Common myeloid progenitor, CD34-positive (primary cell): ENCODE measurements at regions not wholly inside any gene's neighbourhood (a gene's known extent, or its start where the extent isn't known, plus 50 kb on each side); places are given as distances from the start of the nearest gene placed in this dataset.
"Not testable (repeated sequence)": the region's sequence is repeated elsewhere in the genome, so short reads cannot be mapped to it uniquely, and the experiment has no call there.

Source experiments
- CTCF ChIA-PET: fragments of 350-600 bp; sonication (Branson Sonifier 250); formaldehyde crosslinking; loops from one replicate; lab custom pipeline; 2021; ENCODE audit warnings: antibody characterized with exemption; lab: Charles Lee
- POLR2A ChIA-PET: fragments of 350-600 bp; sonication (Branson Sonifier 250); formaldehyde crosslinking; loops from one replicate; lab custom pipeline; 2021; ENCODE audit warnings: antibody characterized with exemption; lab: Charles Lee
- DNase-seq, 3 donors: peaks; one replicate each; pipeline versions ENCODE4 v3.0.0 to v3.0.0-alpha.2; 2013
- H3K27ac ChIP-seq, 2 experiments: 1 replicate in 1 of 2; 2 replicates in 1 of 2; pipeline ENCODE4 v1.7.0; 2013; ENCODE audit warnings: inconsistent platforms in 2 of 2, low read length in 2 of 2, mild to moderate bottlenecking in 2 of 2, low read depth in 1 of 2, moderate library complexity in 1 of 2; ENCODE audit not compliant: severe bottlenecking in 2 of 2, insufficient read depth in 1 of 2, poor library complexity in 1 of 2
- H3K27me3 ChIP-seq, 5 experiments: replicated peaks in 2 of 5; 1 replicate in 3 of 5; 2 replicates in 2 of 5; pipeline versions ENCODE4 v1.6.1 to v1.7.0; 2013; ENCODE audit warnings: low read length in 4 of 5, mild to moderate bottlenecking in 2 of 5, moderate library complexity in 2 of 5, inconsistent platforms in 1 of 5; ENCODE audit not compliant: insufficient read depth in 5 of 5, control insufficient read depth in 4 of 5
- H3K36me3 ChIP-seq, 4 experiments: 1 replicate in 2 of 4; 2 replicates in 2 of 4; pipeline versions ENCODE4 v1.6.1 to v1.7.0; 2013; ENCODE audit warnings: low read length in 3 of 4, control low read depth in 1 of 4, mild to moderate bottlenecking in 1 of 4; ENCODE audit not compliant: control insufficient read depth in 4 of 4, insufficient read depth in 4 of 4
- H3K4me1 ChIP-seq, 4 experiments: 1 replicate in 3 of 4; 2 replicates in 1 of 4; pipeline versions ENCODE4 v1.6.1 to v1.7.1; 2013; ENCODE audit warnings: low read length in 3 of 4, mild to moderate bottlenecking in 3 of 4, control low read depth in 1 of 4, inconsistent platforms in 1 of 4, moderate library complexity in 1 of 4; ENCODE audit not compliant: control insufficient read depth in 4 of 4, insufficient read depth in 4 of 4; ENCODE audit errors: control extremely low read depth in 1 of 4
- H3K4me3 ChIP-seq, 7 experiments: 1 replicate in 4 of 7; 2 replicates in 3 of 7; pipeline versions ENCODE4 v1.5.1 to v1.7.0; 2013; ENCODE audit warnings: mild to moderate bottlenecking in 7 of 7, low read length in 6 of 7, moderate library complexity in 6 of 7, inconsistent platforms in 2 of 7, low read depth in 2 of 7, control low read depth in 1 of 7; ENCODE audit not compliant: insufficient read depth in 4 of 7, control insufficient read depth in 1 of 7; ENCODE audit errors: extremely low read depth in 1 of 7
- H3K9me3 ChIP-seq, 5 experiments: 1 replicate in 4 of 5; 2 replicates in 1 of 5; pipeline versions ENCODE4 v1.6.1 to v1.7.1; 2013; ENCODE audit warnings: low read length in 4 of 5, mild to moderate bottlenecking in 2 of 5, inconsistent platforms in 1 of 5, low read depth in 1 of 5, moderate library complexity in 1 of 5; ENCODE audit not compliant: control insufficient read depth in 4 of 5, insufficient read depth in 2 of 5; ENCODE audit errors: control extremely low read depth in 1 of 5
- WGBS: methylation state at CpG from one replicate; pipeline ENCODE4 v1.1.5; 2013; ENCODE audit not compliant: insufficient coverage; 5-methylcytosine and 5-hydroxymethylcytosine counted together

DNA sequence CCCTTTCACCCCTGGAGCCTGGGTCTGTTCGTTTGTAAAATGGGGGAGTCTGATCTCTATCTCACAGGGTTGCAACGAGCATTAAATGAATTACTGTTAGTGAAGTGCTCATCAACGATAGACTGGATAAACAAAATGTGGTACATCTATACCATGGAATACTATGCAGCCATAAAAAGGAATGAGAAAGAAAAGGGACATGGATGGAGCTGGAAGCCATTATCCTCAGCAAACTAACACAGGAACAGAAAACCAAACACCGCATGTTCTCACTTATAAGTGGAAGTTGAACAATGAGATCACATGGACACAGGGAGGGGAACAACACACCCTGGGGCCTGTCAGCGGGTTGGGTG, 348.0 kb upstream of the ID2 start:
- CTCF ChIA-PET, H3K27ac ChIP-seq, DNase-seq, H3K4me3 ChIP-seq, H3K36me3 ChIP-seq, H3K9me3 ChIP-seq, POLR2A ChIA-PET, H3K27me3 ChIP-seq: not testable (repeated sequence)
- H3K4me1 ChIP-seq, result peaks cover 0 to 37% (median 27%) of the 10 kb centered on the region in 4 experiments
- WGBS, result no CpG with 5 or more reads among the region's 5 CpGs

DNA sequence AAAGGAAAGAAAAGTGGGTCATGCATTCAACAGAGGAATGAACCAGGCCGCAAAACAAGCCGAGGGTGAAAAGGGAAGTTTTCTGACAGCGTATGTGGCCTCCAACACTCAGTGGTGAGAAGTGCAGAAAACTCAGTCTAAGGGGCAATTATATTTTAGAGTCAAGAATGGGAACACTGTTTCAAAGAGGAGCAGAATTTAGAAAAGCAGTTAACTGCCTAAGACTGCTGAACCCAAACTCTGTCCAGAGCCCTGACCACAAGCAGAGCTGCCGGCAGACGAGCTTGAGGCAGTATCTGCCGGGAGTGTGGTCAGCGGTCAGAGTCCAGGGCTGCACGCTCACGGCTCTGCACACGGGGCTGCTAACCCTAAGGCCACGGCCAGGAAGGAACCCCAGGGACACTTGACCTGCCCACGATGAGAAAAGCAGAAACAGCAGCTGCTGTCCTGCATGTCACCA, 347.0 kb upstream of the ID2 start:
- DNase-seq, result peak; percentile 43 to 82 (median 79)
- CTCF ChIA-PET, result interaction anchor here (1.2 kb wide), 1 partner anchor 8 kb away, joined by 6 read pairs; no protein-coding TSS in a partner anchor
- no peaks in the 10 kb centered on the region for H3K27me3 ChIP-seq
- POLR2A ChIA-PET, result no interaction called here
- 39% methylated on average over 12 of the region's 12 CpGs for WGBS
- no peak overlapping the region for H3K27ac ChIP-seq
- no peaks in the 10 kb centered on the region for H3K9me3 ChIP-seq
- H3K4me1 ChIP-seq, result peaks cover 0 to 26% (median 18%) of the 10 kb centered on the region in 4 experiments
- H3K36me3 ChIP-seq, result no peaks in the 10 kb centered on the region
- H3K4me3 ChIP-seq, result no peak overlapping the region

DNA sequence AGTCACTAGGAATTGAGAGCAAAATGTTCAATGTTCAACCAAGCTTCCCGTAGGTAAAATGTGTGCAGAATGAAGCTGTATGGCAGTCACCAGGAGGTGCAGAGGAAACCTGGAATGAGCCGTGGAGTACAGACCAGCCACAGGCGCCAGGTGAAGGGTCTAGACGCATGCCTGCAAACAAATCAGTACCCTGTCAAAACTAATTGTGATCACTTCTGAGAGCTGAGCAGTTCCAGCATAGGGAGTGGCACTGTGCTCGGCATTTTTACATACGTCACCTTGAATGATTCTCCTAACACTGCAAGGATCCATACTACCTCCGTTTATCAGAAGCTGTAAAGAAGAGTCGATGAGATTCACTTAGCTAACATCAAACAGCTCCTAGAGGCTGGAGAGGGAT, 346.1 kb upstream of the ID2 start:
- no peaks in the 10 kb centered on the region for H3K27me3 ChIP-seq
- ChIA-PET POLR2A (no interaction called here), CTCF (interaction anchor here (0.5 to 1.2 kb wide), 3 partner anchors 8 to 109 kb away, joined by 3 to 6 read pairs (median 3); no protein-coding TSS in a partner anchor)
- H3K9me3 ChIP-seq, result peaks cover 0 to 2% (median 0%) of the 10 kb centered on the region in 5 experiments
- H3K4me1 ChIP-seq, result peaks cover 0 to 25% (median 11%) of the 10 kb centered on the region in 4 experiments
- 97% methylated on average over 8 of the region's 8 CpGs for whole genome bisulfite sequencing
- H3K4me3 ChIP-seq, result no peak overlapping the region
- no peaks in the 10 kb centered on the region for H3K36me3 ChIP-seq
- DNase-seq, result no peak
- no peak overlapping the region for H3K27ac ChIP-seq

DNA sequence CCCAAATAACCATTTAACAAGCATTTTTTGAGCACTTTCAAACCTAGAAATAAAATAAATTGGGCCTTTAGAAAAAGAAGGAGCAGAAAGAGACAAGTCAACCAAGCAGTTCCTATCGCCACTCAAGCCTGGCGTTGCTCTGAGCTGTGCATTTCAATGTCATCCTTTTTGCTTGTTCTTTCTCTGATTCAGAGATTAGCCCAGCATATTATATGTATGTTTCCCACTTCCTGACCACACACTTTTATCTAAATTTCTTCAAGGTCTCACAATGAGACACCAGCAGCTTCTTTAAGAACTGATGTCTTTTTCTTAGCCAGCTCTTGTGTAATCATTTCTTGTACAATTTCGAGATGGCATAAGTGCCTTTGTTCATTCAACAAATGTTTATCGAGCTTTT, 344.5 kb upstream of the ID2 start:
- 92% methylated on average over 3 of the region's 4 CpGs for WGBS
- H3K27ac ChIP-seq, result no peak overlapping the region
- H3K4me1 ChIP-seq, result peaks cover 0 to 25% (median 11%) of the 10 kb centered on the region in 4 experiments
- H3K27me3 ChIP-seq, result no peaks in the 10 kb centered on the region
- H3K4me3 ChIP-seq, result peak overlapping the region in 1 of 7 experiments; percentile 10
- DNase-seq, result peak in 2 of 3 donors; percentile 54 to 59
- ChIA-PET POLR2A (interaction anchor here (0.6 kb wide), 1 partner anchor 19 kb away, joined by 4 read pairs; no protein-coding TSS in a partner anchor), CTCF (interaction anchor here (1.2 to 1.5 kb wide), 2 partner anchors 12 to 138 kb away, joined by 3 to 4 read pairs; no protein-coding TSS in a partner anchor)
- no peaks in the 10 kb centered on the region for H3K36me3 ChIP-seq
- peaks cover 0 to 4% (median 0%) of the 10 kb centered on the region in 5 experiments for H3K9me3 ChIP-seq

DNA sequence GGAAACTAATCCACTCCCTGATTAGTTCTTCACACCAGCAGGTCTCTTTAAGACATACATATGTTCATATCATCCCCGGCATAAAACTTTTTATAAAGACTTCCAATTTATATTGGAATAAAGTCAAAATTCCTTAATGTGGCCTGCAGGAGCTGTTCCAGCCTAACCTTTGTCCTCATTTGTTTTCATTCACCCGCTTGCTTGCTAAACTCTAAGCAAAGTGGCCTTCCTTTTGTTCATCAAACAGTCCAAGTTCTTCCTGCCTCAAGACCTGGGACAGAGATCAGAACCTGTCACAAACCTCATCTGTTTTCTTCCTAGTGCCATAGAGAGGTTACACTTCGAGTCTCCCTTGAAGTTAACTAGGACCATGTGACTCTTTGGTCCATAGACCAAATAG, 339.4 kb upstream of the ID2 start:
- WGBS, result 100% methylated on average over 3 of the region's 3 CpGs
- Histone ChIP-seq H3K4me1 (peaks cover 0 to 6% (median 2%) of the 10 kb centered on the region in 4 experiments), H3K27ac (no peak overlapping the region), H3K36me3 (no peaks in the 10 kb centered on the region), H3K9me3 (peaks cover 0 to 4% (median 0%) of the 10 kb centered on the region in 5 experiments), H3K27me3 (no peaks in the 10 kb centered on the region), H3K4me3 (no peak overlapping the region)
- CTCF ChIA-PET, result no interaction called here
- no peak for DNase-seq
- POLR2A ChIA-PET, result no interaction called here

DNA sequence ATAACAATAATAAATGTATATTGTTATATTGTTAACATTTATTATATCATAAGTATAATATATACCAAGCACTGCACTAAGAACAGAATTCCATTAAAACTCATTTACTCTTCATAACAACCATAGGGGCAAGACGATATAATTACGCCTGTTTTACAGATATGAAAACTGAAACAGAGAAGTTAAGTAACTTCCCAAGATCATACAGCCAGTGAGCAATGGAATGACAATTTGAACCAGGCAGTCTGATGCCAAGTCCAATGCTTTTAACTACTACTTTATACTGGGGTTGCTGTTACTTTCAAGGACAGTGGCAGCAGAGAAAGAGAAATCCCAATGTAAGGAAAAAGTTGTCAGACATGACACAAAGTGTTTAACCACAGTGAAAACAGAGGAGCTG, 338.8 kb upstream of the ID2 start:
- no peak overlapping the region for H3K4me3 ChIP-seq
- POLR2A ChIA-PET, result no interaction called here
- WGBS, result 100% methylated on average over 1 of the region's 2 CpGs

DNA sequence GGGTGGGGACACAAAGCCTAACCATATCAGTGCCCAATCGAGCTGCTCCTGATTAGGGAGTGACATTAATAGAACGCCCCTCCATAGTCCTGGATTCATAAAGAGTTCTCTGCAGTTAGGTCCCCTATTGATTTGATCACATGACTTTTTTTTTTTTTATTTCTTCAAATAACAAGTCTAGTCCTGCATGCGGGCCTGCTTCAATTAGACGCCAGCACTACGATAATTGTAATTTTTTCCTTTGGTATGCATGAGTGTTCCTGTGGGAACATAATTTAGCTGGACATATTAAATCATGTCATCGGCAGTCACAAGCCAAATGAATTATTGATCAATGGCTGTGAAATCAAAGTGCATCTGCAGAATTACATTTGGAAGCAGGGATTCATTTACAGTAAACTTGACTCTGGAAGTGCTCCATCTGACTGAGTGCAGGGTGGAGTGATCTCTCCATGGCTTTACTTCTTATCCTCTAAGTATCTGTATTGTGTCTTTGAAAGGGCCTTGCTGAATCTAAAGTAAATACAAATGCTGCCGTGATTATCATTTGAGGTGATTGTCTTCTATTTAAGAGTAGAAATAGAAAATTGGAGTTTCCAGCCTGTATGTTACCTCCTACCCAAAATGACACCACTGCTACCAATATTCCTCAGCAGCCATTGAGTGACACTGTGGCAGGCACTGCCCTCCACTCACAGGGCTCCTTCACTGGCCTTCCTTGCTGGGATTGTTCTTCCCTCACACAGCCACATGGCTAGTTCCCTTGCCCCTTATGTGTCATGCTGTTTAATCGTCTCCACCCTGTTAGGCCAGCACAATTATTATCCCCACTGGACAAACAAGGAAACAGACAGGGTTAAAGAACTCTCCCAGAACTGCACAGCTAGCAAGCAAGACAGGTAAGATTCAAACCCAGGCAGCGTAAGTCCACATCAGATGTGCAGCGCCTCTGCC, 337.4 kb upstream of the ID2 start:
- Histone ChIP-seq H3K36me3 (no peaks in the 10 kb centered on the region), H3K4me3 (no peak overlapping the region), H3K9me3 (peaks cover 0 to 4% (median 0%) of the 10 kb centered on the region in 5 experiments), H3K27me3 (no peaks in the 10 kb centered on the region), H3K4me1 (no peaks in the 10 kb centered on the region), H3K27ac (no peak overlapping the region)
- CTCF ChIA-PET, result no interaction called here
- no peak for DNase-seq
- WGBS, result 100% methylated on average over 5 of the region's 10 CpGs
- POLR2A ChIA-PET, result no interaction called here

More for the DNA sequence above, 338.8 kb upstream of the ID2 start:
- no peak for DNase-seq
- peaks cover 0 to 4% (median 0%) of the 10 kb centered on the region in 5 experiments for H3K9me3 ChIP-seq
- CTCF ChIA-PET, result no interaction called here
- no peaks in the 10 kb centered on the region for H3K36me3 ChIP-seq
- no peaks in the 10 kb centered on the region for H3K4me1 ChIP-seq
- no peaks in the 10 kb centered on the region for H3K27me3 ChIP-seq
- H3K27ac ChIP-seq, result no peak overlapping the region
